Colonic mucosa (tissue), 4 donors: ENCODE measurements at regions not wholly inside any gene's neighbourhood (a gene's known extent, or its start where the extent isn't known, plus 50 kb on each side); places are given as distances from the start of the nearest gene placed in this dataset.

Experiments
- DNase-seq: peaks from one replicate; pipeline ENCODE4 v3.0.0-alpha.2; 2020
- H3K27ac ChIP-seq: fragments of 200-600 bp; one replicate; pipeline ENCODE4 v1.8.0; 2021
- H3K27me3 ChIP-seq: fragments of 200-600 bp; one replicate; pipeline ENCODE4 v1.8.0; 2021
- H3K36me3 ChIP-seq: fragments of 200-600 bp; one replicate; pipeline ENCODE4 v1.8.0; 2021
- H3K4me1 ChIP-seq: fragments of 200-600 bp; one replicate; pipeline ENCODE4 v1.8.0; 2021; ENCODE audit warnings: mild to moderate bottlenecking
- H3K4me3 ChIP-seq: fragments of 200-600 bp; one replicate; pipeline ENCODE4 v1.8.0; 2021
- H3K9ac ChIP-seq, 2 donors: one replicate each; pipeline ENCODE4 v1.7.0; 2013; ENCODE audit warnings: control low read depth in 2 of 2, low read depth in 2 of 2, low read length in 2 of 2
- H3K9me3 ChIP-seq: fragments of 200-600 bp; one replicate; pipeline ENCODE4 v1.8.0; 2021
- intact Hi-C: fragments of 100-400 bp; cut with DNase I; formaldehyde crosslinking; loops from one replicate; pipeline ENCODE4 v1.14.1; 2022
- TF ChIP-seq, protein P1 (sequence below): fragments of 200-600 bp; IDR thresholded peaks from one replicate; pipeline ENCODE4 v1.8.0; 2022; ENCODE audit warnings: antibody characterized with exemption, mild to moderate bottlenecking
- donor health status: healthy.
- donor health status: DM: no; HTN: no; CAD: no.
- donor health status: DM: no; HTN: no; CAD: no.

GRCh38 chr14:103186909-103187586, 63.8 kb downstream of the TNFAIP2 start:
- Histone ChIP-seq H3K9me3 (no peaks in the 10 kb centered on the region), H3K36me3 (no peaks in the 10 kb centered on the region), H3K27ac (no peak overlapping the region), H3K27me3 (peaks cover 4% of the 10 kb centered on the region), H3K9ac (no peak overlapping the region), H3K4me1 (no peaks in the 10 kb centered on the region), H3K4me3 (no peak overlapping the region)
- TF ChIP-seq, protein P1, sequence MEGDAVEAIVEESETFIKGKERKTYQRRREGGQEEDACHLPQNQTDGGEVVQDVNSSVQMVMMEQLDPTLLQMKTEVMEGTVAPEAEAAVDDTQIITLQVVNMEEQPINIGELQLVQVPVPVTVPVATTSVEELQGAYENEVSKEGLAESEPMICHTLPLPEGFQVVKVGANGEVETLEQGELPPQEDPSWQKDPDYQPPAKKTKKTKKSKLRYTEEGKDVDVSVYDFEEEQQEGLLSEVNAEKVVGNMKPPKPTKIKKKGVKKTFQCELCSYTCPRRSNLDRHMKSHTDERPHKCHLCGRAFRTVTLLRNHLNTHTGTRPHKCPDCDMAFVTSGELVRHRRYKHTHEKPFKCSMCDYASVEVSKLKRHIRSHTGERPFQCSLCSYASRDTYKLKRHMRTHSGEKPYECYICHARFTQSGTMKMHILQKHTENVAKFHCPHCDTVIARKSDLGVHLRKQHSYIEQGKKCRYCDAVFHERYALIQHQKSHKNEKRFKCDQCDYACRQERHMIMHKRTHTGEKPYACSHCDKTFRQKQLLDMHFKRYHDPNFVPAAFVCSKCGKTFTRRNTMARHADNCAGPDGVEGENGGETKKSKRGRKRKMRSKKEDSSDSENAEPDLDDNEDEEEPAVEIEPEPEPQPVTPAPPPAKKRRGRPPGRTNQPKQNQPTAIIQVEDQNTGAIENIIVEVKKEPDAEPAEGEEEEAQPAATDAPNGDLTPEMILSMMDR = no peak
- peak; percentile 53 for DNase-seq
- intact Hi-C loops = loop anchor here (5.0 to 10.0 kb wide), 3 partner anchors 82 to 112 kb away; no protein-coding TSS in a partner anchor

GRCh38 chr14:103187911-103188310, 64.7 kb downstream of the TNFAIP2 start:
- DNase-seq = no peak
- intact Hi-C loops = loop anchor here (5.0 to 10.0 kb wide), 3 partner anchors 83 to 113 kb away; no protein-coding TSS in a partner anchor
- Histone ChIP-seq H3K4me3 (no peak overlapping the region), H3K36me3 (no peaks in the 10 kb centered on the region), H3K9me3 (no peaks in the 10 kb centered on the region), H3K27ac (no peak overlapping the region), H3K4me1 (no peaks in the 10 kb centered on the region), H3K9ac (no peak overlapping the region), H3K27me3 (peaks cover 4% of the 10 kb centered on the region)
- TF ChIP-seq, protein P1 = no peak

GRCh38 chr14:103188810-103189480, 65.7 kb downstream of the TNFAIP2 start:
- Histone ChIP-seq H3K27me3 (peaks cover 4% of the 10 kb centered on the region), H3K9me3 (no peaks in the 10 kb centered on the region), H3K36me3 (no peaks in the 10 kb centered on the region), H3K9ac (peak overlapping the region; percentile 26 to 53), H3K27ac (no peak overlapping the region), H3K4me3 (peak overlapping the region; percentile 47), H3K4me1 (no peaks in the 10 kb centered on the region)
- DNase-seq = peak; percentile 45
- TF ChIP-seq, protein P1 = no peak
- intact Hi-C loops = loop anchor here (5.0 to 10.0 kb wide), 3 partner anchors 84 to 114 kb away; no protein-coding TSS in a partner anchor

DNA sequence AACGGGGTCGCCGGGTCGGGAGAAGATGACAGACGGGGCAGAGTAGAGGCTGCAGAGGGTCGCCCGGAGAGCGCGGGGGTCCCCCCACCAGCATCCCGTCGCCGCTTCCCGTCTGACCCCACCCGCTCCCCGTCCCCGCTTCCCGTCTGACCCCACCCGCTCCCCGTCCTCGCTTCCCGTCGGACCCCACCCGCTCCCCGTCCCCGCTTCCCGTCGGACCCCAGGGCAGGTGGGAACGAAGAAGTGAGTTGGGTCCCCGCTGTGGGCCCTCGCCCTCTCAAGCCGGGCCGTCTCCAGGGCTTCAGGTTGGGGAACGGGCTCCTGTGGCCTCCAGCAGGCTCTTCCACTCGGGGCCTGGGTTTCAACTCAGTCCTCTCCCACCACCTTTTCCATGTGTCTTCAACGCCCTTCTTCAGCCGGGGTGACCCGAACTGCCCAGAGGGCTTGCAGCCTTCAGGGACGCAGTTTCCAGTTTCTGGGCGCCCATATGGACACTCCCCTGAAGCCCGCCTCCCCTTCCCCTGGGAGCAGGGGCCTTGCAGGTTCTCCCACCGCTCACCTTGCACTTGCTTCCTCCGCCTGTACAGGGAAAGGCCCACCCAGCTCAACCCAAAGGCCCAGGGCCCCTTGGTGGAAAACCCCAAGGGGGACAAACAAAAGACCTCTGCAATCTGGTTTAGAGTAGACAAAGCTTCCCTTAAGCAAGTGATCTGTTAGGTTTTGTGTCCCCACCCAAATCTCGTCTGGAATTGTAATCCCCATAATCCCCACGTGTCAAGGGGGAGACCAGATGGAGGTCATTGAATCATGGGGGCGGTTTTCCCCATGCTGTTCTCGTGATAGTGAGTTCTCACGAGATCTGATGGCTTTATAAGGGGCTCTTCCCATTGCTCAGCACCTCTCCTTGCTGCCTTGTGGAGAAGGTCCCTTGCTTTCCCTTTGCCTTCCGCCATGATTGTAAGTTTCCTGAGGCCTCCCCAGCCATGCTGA, 66.5 kb downstream of the TNFAIP2 start:
- Histone ChIP-seq H3K27ac (no peak overlapping the region), H3K4me3 (no peak overlapping the region), H3K27me3 (peaks cover 4% of the 10 kb centered on the region), H3K4me1 (no peaks in the 10 kb centered on the region), H3K9ac (no peak overlapping the region), H3K9me3 (no peaks in the 10 kb centered on the region), H3K36me3 (no peaks in the 10 kb centered on the region)
- DNase-seq = no peak
- TF ChIP-seq, protein P1 = no peak
- intact Hi-C loops = loop anchor here (5.0 to 10.0 kb wide), 3 partner anchors 85 to 115 kb away; no protein-coding TSS in a partner anchor

- H3K4me3 ChIP-seq = no peak overlapping the region
- H3K27ac ChIP-seq = no peak overlapping the region
- DNase-seq = no peak
- H3K27me3 ChIP-seq = peaks cover 4% of the 10 kb centered on the region
- TF ChIP-seq, protein P1 = no peak
- intact Hi-C loops = no loop called here
- no peaks in the 10 kb centered on the region for H3K4me1 ChIP-seq
- no peak overlapping the region for H3K9ac ChIP-seq
- no peaks in the 10 kb centered on the region for H3K36me3 ChIP-seq
- no peaks in the 10 kb centered on the region for H3K9me3 ChIP-seq
Measured at GRCh38 chr14:103190741-103191140, 67.5 kb downstream of the TNFAIP2 start.
